ENCODE measurements at regions not wholly inside any gene's neighbourhood (a gene's known extent, or its start where the extent isn't known, plus 50 kb on each side); places are given as distances from the start of the nearest gene placed in this dataset.

DNA sequence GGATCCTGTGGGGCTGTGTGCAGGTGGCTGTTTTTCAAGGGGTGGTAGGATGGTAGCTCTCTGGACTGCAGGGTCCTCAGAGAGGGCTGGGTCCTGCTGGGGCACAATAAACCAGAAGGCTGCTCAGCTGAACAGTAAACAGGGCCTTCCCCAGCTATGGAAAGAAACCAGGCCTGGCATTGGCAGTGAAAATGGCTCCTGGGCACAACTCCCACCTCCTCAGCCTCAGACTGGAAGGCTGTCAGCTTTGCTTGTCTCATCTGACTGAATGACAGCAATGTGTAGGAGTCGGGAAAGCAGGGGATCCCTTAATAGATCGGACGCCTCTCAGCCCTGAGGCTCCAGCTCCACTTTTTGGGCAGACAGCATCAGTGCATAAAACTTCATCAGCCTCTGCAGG, 59.8 kb upstream of the NLRP1 start:
- TF ChIP-seq, protein P1, sequence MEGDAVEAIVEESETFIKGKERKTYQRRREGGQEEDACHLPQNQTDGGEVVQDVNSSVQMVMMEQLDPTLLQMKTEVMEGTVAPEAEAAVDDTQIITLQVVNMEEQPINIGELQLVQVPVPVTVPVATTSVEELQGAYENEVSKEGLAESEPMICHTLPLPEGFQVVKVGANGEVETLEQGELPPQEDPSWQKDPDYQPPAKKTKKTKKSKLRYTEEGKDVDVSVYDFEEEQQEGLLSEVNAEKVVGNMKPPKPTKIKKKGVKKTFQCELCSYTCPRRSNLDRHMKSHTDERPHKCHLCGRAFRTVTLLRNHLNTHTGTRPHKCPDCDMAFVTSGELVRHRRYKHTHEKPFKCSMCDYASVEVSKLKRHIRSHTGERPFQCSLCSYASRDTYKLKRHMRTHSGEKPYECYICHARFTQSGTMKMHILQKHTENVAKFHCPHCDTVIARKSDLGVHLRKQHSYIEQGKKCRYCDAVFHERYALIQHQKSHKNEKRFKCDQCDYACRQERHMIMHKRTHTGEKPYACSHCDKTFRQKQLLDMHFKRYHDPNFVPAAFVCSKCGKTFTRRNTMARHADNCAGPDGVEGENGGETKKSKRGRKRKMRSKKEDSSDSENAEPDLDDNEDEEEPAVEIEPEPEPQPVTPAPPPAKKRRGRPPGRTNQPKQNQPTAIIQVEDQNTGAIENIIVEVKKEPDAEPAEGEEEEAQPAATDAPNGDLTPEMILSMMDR (IDR thresholded peaks at IDR 0.05; ENCODE audit: insufficient read depth, low read length, poor library complexity, severe bottlenecking): no peak
- no peak for TF ChIP-seq EZH2phosphoT487 (conservative IDR thresholded peaks at IDR 0.05; ENCODE audit: low read length)

Data from SU-DHL-6 (cell line).